Esophagus squamous epithelium (tissue), 5 donors: ENCODE measurements at regions not wholly inside any gene's neighbourhood (a gene's known extent, or its start where the extent isn't known, plus 50 kb on each side); places are given as distances from the start of the nearest gene placed in this dataset.

Experiments
- DNase-seq: peaks from one replicate; lab custom pipeline; 2025; lab: John Stamatoyannopoulos, UW
- H3K27ac ChIP-seq, 4 donors: fragments of 200-600 bp; sonication (generic); one replicate each; pipeline ENCODE4 v1.5.1; 2016 to 2019; ENCODE audit warnings: mild to moderate bottlenecking in 1 of 4
- H3K27me3 ChIP-seq, 4 donors: fragments of 200-600 bp; sonication (generic); 1 replicate in 3 of 4; 2 replicates in 1 of 4; pipeline versions ENCODE4 v1.5.1 to v1.6.0; 2017 to 2021; ENCODE audit warnings: antibody characterized with exemption in 1 of 4
- H3K36me3 ChIP-seq, 3 donors: fragments of 200-600 bp; sonication (generic); one replicate each; pipeline ENCODE4 v1.5.1; 2016 to 2019
- H3K4me1 ChIP-seq, 3 donors: fragments of 200-600 bp; sonication (generic); one replicate each; pipeline ENCODE4 v1.5.1; 2017 to 2019
- H3K4me3 ChIP-seq, 4 donors: fragments of 200-600 bp; sonication (generic); 1 replicate in 3 of 4; 2 replicates in 1 of 4; pipeline ENCODE4 v1.5.1; 2016 to 2019; ENCODE audit warnings: mild to moderate bottlenecking in 2 of 4, moderate library complexity in 1 of 4
- H3K9me3 ChIP-seq, 3 donors: fragments of 200-600 bp; sonication (generic); one replicate each; pipeline ENCODE4 v1.5.1; 2016 to 2019
- CTCF ChIP-seq, 6 experiments: fragments of 450-650 bp in 4 of 6; fragments of 200-600 bp in 2 of 6; sonication (generic) in 2 of 6; IDR thresholded peaks; one replicate each; pipeline ENCODE4 v1.5.1; 2016 to 2019; ENCODE audit warnings: antibody characterized with exemption in 6 of 6, mild to moderate bottlenecking in 4 of 6, moderate library complexity in 4 of 6
- POLR2A ChIP-seq, 4 donors: fragments of 450-650 bp; IDR thresholded peaks; one replicate each; pipeline ENCODE4 v1.6.1; 2017; ENCODE audit warnings: antibody characterized with exemption in 4 of 4, mild to moderate bottlenecking in 4 of 4, moderate library complexity in 3 of 4
- WGBS, 2 donors: methylation state at CpG; one replicate each; pipeline ENCODE4 v1.1.5; 2018; 5-methylcytosine and 5-hydroxymethylcytosine counted together
- intact Hi-C: fragments of 100-400 bp; cut with DNase I; formaldehyde crosslinking; loops from one replicate; pipeline ENCODE4 v1.15.0; 2022
- donor health status: DM: yes; HTN: yes; CAD: no.

GRCh38 chr13:74226791-74227475, 92.7 kb upstream of the KLF12 start:
- intact Hi-C loops: no loop called here
- DNase-seq: no peak
- no peaks in the 10 kb centered on the region for H3K4me1 ChIP-seq
- H3K4me3 ChIP-seq: no peak overlapping the region
- 54 to 68% methylated on average over 4 of the region's 4 CpGs for WGBS, 2 donors
- H3K27ac ChIP-seq: no peak overlapping the region
- TF ChIP-seq CTCF (IDR thresholded peaks at IDR 0.05) (no peak), POLR2A (IDR thresholded peaks at IDR 0.05) (no peak)
- H3K36me3 ChIP-seq: no peaks in the 10 kb centered on the region
- H3K9me3 ChIP-seq: no peaks in the 10 kb centered on the region
- no peaks in the 10 kb centered on the region for H3K27me3 ChIP-seq

GRCh38 chr13:74221752-74222151, 87.5 kb upstream of the KLF12 start:
- no peaks in the 10 kb centered on the region for H3K36me3 ChIP-seq
- H3K27me3 ChIP-seq: no peaks in the 10 kb centered on the region
- no peaks in the 10 kb centered on the region for H3K9me3 ChIP-seq
- intact Hi-C loops: no loop called here
- DNase-seq: no peak
- TF ChIP-seq POLR2A (IDR thresholded peaks at IDR 0.05) (no peak), CTCF (IDR thresholded peaks at IDR 0.05) (no peak)
- H3K4me3 ChIP-seq: no peak overlapping the region
- H3K4me1 ChIP-seq: no peaks in the 10 kb centered on the region
- no peak overlapping the region for H3K27ac ChIP-seq
- WGBS, 2 donors: 53 to 63% methylated on average over 2 of the region's 2 CpGs

- WGBS, 2 donors: 73 to 76% methylated on average over 2 of the region's 2 CpGs
Observed at GRCh38 chr13:74219566-74219965, 85.4 kb upstream of the KLF12 start.

GRCh38 chr13:74218291-74218690, 84.1 kb upstream of the KLF12 start:
- 63 to 77% methylated on average over 6 to 7 of the region's 7 CpGs for WGBS, 2 donors
- H3K36me3 ChIP-seq: no peaks in the 10 kb centered on the region
- no peak for DNase-seq
- no peak for TF ChIP-seq CTCF (IDR thresholded peaks at IDR 0.05)
- no peak for TF ChIP-seq POLR2A (IDR thresholded peaks at IDR 0.05)
- no peak overlapping the region for H3K4me3 ChIP-seq
- no peaks in the 10 kb centered on the region for H3K4me1 ChIP-seq
- intact Hi-C loops: no loop called here
- H3K9me3 ChIP-seq: no peaks in the 10 kb centered on the region
- H3K27ac ChIP-seq: no peak overlapping the region
- H3K27me3 ChIP-seq: no peaks in the 10 kb centered on the region

More at GRCh38 chr13:74219566-74219965, 85.4 kb upstream of the KLF12 start:
- Histone ChIP-seq H3K27me3 (no peaks in the 10 kb centered on the region), H3K4me3 (no peak overlapping the region), H3K4me1 (no peaks in the 10 kb centered on the region), H3K9me3 (no peaks in the 10 kb centered on the region), H3K27ac (no peak overlapping the region), H3K36me3 (no peaks in the 10 kb centered on the region)
- DNase-seq: no peak
- intact Hi-C loops: no loop called here
- TF ChIP-seq CTCF (IDR thresholded peaks at IDR 0.05): no peak
- TF ChIP-seq POLR2A (IDR thresholded peaks at IDR 0.05): no peak

GRCh38 chr13:74217811-74218210, 83.6 kb upstream of the KLF12 start:
- Histone ChIP-seq H3K27me3 (no peaks in the 10 kb centered on the region), H3K27ac (no peak overlapping the region), H3K9me3 (no peaks in the 10 kb centered on the region), H3K4me3 (no peak overlapping the region), H3K4me1 (no peaks in the 10 kb centered on the region), H3K36me3 (no peaks in the 10 kb centered on the region)
- no peak for TF ChIP-seq CTCF (IDR thresholded peaks at IDR 0.05)
- no peak for TF ChIP-seq POLR2A (IDR thresholded peaks at IDR 0.05)
- intact Hi-C loops: no loop called here
- DNase-seq: no peak
- 57 to 79% methylated on average over 1 of the region's 1 CpG for whole genome bisulfite sequencing, 2 donors
